A673 (cell line): ENCODE measurements at regions not wholly inside any gene's neighbourhood (a gene's known extent, or its start where the extent isn't known, plus 50 kb on each side); places are given as distances from the start of the nearest gene placed in this dataset.

ENCODE experiments used
- CTCF ChIP-seq: fragments of 300-800, 200-600 bp; sonication (generic); conservative IDR thresholded peaks from 2 replicates; pipeline ENCODE4 v1.5.1; 2017; ENCODE audit warnings: low read depth, mild to moderate bottlenecking, antibody characterized with exemption, low read length, moderate library complexity, mixed read lengths
- EZH2 ChIP-seq: fragments of 200-600 bp; sonication (generic); IDR thresholded peaks from 2 replicates; pipeline ENCODE4 v1.6.1; 2017; ENCODE audit warnings: borderline replicate concordance, low read depth, mild to moderate bottlenecking, mixed read lengths, antibody characterized with exemption, low read length; ENCODE audit not compliant: poor library complexity, severe bottlenecking

GRCh38 chrX:46236411-46236810, 308.8 kb downstream of the ZNF674 start:
- no peak for TF ChIP-seq CTCF
- no peak for TF ChIP-seq EZH2
